ENCODE measurements at regions not wholly inside any gene's neighbourhood (a gene's known extent, or its start where the extent isn't known, plus 50 kb on each side); places are given as distances from the start of the nearest gene placed in this dataset.

- intact Hi-C loops (cut with DNase I; ENCODE audit: low total_unique reads): no loop called here
- H3K4me3 ChIP-seq (ENCODE audit: low read depth, poor library complexity, severe bottlenecking): no peak overlapping the region
- DNase-seq (ENCODE audit: low spot score in 2 of 2): no peak
- WGBS, 2 donors: 90 to 96% methylated on average over 6 to 7 of the region's 7 CpGs
- no peak for TF ChIP-seq CTCF (IDR thresholded peaks at IDR 0.05)
Measured at GRCh38 chr17:79350533-79350932, 260.3 kb downstream of the RBFOX3 start.

GRCh38 chr17:79349506-79350400, 261.1 kb downstream of the RBFOX3 start:
- no peak overlapping the region for H3K4me3 ChIP-seq (ENCODE audit: low read depth, poor library complexity, severe bottlenecking)
- no peak for TF ChIP-seq POLR2A (IDR thresholded peaks at IDR 0.05)
- TF ChIP-seq CTCF (IDR thresholded peaks at IDR 0.05): no peak
- WGBS, 2 donors: 81 to 82% methylated on average over 22 of the region's 22 CpGs
- no peak for DNase-seq (ENCODE audit: low spot score in 2 of 2)
- intact Hi-C loops (cut with DNase I; ENCODE audit: low total_unique reads): no loop called here

GRCh38 chr17:79342376-79342775, 267.8 kb downstream of the ENGASE start:
- intact Hi-C loops (cut with DNase I; ENCODE audit: low total_unique reads): no loop called here
- no peak for TF ChIP-seq CTCF (IDR thresholded peaks at IDR 0.05)
- no peak for TF ChIP-seq POLR2A (IDR thresholded peaks at IDR 0.05)
- DNase-seq (ENCODE audit: low spot score in 2 of 2): no peak
- 74 to 80% methylated on average over 9 of the region's 9 CpGs for WGBS, 2 donors
- no peak overlapping the region for H3K4me3 ChIP-seq (ENCODE audit: low read depth, poor library complexity, severe bottlenecking)

GRCh38 chr17:79341816-79342215, 267.2 kb downstream of the ENGASE start:
- TF ChIP-seq CTCF (IDR thresholded peaks at IDR 0.05): no peak
- TF ChIP-seq POLR2A (IDR thresholded peaks at IDR 0.05): no peak
- no peak overlapping the region for H3K4me3 ChIP-seq (ENCODE audit: low read depth, poor library complexity, severe bottlenecking)
- DNase-seq (ENCODE audit: low spot score in 2 of 2): no peak
- intact Hi-C loops (cut with DNase I; ENCODE audit: low total_unique reads): no loop called here
- WGBS, 2 donors: 66 to 71% methylated on average over 8 of the region's 8 CpGs

- DNase-seq (ENCODE audit: low spot score in 2 of 2): no peak
- no peak overlapping the region for H3K4me3 ChIP-seq (ENCODE audit: low read depth, poor library complexity, severe bottlenecking)
- TF ChIP-seq POLR2A (IDR thresholded peaks at IDR 0.05) (no peak), CTCF (IDR thresholded peaks at IDR 0.05) (no peak)
- intact Hi-C loops (cut with DNase I; ENCODE audit: low total_unique reads): no loop called here
- WGBS, 2 donors: 60 to 77% methylated on average over 8 of the region's 8 CpGs
Measured at GRCh38 chr17:79341222-79341780, 266.7 kb downstream of the ENGASE start.
